GM06990 (cell line): ENCODE measurements at regions not wholly inside any gene's neighbourhood (a gene's known extent, or its start where the extent isn't known, plus 50 kb on each side); places are given as distances from the start of the nearest gene placed in this dataset.

Experiments used
- DNase-seq: peaks from one replicate; pipeline ENCODE4 v3.0.0-alpha.2; 2011; ENCODE audit not compliant: insufficient read length; ENCODE audit errors: extremely low read depth
- H3K27me3 ChIP-seq: replicated peaks from 2 replicates; pipeline ENCODE4 v1.6.0; 2011; ENCODE audit warnings: low read length; ENCODE audit not compliant: control insufficient read depth, insufficient read depth
- H3K36me3 ChIP-seq: 2 replicates; pipeline ENCODE4 v1.5.1; 2011; ENCODE audit warnings: low read length; ENCODE audit not compliant: control insufficient read depth, insufficient read depth
- H3K4me3 ChIP-seq: replicated peaks from 2 replicates; pipeline ENCODE4 v1.5.1; 2011; ENCODE audit warnings: low read depth, mild to moderate bottlenecking, control low read depth, low read length
- TF ChIP-seq, protein P1 (sequence below): IDR thresholded peaks from 2 replicates; pipeline ENCODE4 v1.5.1; 2011; ENCODE audit warnings: low read length, control low read depth, mild to moderate bottlenecking, inconsistent platforms; ENCODE audit not compliant: insufficient read depth, poor library complexity, severe bottlenecking

- TF ChIP-seq, protein P1, sequence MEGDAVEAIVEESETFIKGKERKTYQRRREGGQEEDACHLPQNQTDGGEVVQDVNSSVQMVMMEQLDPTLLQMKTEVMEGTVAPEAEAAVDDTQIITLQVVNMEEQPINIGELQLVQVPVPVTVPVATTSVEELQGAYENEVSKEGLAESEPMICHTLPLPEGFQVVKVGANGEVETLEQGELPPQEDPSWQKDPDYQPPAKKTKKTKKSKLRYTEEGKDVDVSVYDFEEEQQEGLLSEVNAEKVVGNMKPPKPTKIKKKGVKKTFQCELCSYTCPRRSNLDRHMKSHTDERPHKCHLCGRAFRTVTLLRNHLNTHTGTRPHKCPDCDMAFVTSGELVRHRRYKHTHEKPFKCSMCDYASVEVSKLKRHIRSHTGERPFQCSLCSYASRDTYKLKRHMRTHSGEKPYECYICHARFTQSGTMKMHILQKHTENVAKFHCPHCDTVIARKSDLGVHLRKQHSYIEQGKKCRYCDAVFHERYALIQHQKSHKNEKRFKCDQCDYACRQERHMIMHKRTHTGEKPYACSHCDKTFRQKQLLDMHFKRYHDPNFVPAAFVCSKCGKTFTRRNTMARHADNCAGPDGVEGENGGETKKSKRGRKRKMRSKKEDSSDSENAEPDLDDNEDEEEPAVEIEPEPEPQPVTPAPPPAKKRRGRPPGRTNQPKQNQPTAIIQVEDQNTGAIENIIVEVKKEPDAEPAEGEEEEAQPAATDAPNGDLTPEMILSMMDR: no peak
- Histone ChIP-seq H3K4me3 (no peak overlapping the region), H3K27me3 (no peaks in the 10 kb centered on the region), H3K36me3 (no peaks in the 10 kb centered on the region)
- DNase-seq: no peak
Observed at GRCh38 chr3:43212914-43213611, 73.3 kb upstream of the SNRK start.

- Histone ChIP-seq H3K36me3 (no peaks in the 10 kb centered on the region), H3K4me3 (no peak overlapping the region), H3K27me3 (no peaks in the 10 kb centered on the region)
- TF ChIP-seq, protein P1: no peak
- DNase-seq: no peak
Observed at GRCh38 chr3:43211681-43212080, 74.7 kb upstream of the SNRK start.

DNA sequence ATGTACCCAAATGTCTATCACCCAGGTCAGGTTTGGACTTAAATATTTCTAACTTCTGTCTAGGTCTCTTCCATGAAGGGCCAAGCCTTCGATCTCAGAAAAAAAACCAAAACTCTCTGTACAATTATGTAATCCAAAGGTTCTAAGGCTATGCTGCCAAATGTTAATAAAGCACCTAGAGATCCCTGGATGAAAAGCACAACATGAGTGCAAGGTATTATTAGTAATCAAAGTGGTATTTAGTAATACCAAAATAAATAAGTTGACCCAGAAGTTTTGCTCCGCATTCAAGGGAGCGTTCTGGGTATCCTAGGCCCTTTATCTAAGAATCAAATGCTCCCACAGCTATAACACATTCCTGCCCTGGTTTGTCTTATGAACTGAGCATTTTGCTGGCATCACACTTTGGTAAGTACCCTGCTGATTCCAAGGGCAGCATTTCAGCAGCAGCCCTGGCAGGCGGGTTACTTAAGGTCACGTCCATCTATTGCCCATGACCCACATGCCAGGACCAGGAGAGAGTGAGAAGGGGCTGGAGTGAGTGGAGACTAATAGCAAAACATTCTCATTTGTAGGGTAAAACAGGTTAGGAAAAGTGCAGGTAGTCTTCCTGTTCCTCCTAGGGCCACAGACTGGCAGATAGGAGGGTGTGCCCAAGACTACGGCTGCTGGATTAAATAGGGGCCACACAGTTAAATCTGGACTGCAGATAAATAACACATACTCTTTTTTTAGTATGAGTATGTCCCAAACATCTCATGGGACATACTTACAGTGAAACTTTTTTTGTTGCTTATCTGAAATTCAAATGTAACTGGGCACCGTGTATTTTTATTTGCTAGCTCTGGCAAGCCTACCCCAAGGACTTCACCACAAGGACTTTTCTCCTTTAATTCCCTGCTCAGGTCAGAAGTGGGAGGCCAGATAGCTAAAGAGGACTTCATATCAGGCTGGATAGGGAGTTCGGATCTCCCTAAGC is 76.0 kb upstream of the SNRK start:
- Histone ChIP-seq H3K36me3 (no peaks in the 10 kb centered on the region), H3K4me3 (no peak overlapping the region), H3K27me3 (no peaks in the 10 kb centered on the region)
- TF ChIP-seq, protein P1: no peak
- no peak for DNase-seq

- DNase-seq: no peak
- no peaks in the 10 kb centered on the region for H3K27me3 ChIP-seq
Observed at GRCh38 chr3:43207628-43208085, 78.7 kb upstream of the SNRK start.

DNA sequence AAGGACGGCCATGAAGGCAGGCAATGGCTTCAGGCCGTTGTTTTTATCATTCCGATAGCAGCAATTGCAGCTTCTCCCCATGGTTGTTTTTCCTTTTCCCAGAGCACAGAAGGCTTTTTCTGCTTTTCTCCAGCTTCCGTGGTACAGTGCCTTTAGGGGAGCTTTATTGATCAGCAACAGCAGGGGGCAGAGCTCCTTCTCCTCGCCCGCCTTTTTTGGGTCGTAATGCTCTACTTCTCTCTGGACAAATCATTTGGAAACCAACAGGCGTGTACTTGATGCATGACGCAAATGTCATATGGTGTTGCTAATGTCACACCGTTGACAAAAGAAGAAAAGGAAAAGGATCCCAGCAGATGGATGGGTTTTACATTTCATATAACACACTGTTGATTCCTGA is 79.7 kb upstream of the SNRK start:
- no peaks in the 10 kb centered on the region for H3K36me3 ChIP-seq
- TF ChIP-seq, protein P1: peak; percentile 10
- H3K4me3 ChIP-seq: no peak overlapping the region
- DNase-seq: no peak
- no peaks in the 10 kb centered on the region; the same call in 1 of the 2 replicates for H3K27me3 ChIP-seq

More at GRCh38 chr3:43207628-43208085, 78.7 kb upstream of the SNRK start:
- TF ChIP-seq, protein P1: no peak
- H3K4me3 ChIP-seq: no peak overlapping the region
- H3K36me3 ChIP-seq: no peaks in the 10 kb centered on the region
